IPS DF 6.9 (cell line): ENCODE measurements at regions not wholly inside any gene's neighbourhood (a gene's known extent, or its start where the extent isn't known, plus 50 kb on each side); places are given as distances from the start of the nearest gene placed in this dataset.

Experiments
- DNase-seq: peaks from one replicate; pipeline ENCODE4 v3.0.0-alpha.2; 2013; ENCODE audit warnings: low read depth, low spot score
- H3K27ac ChIP-seq: one replicate; pipeline ENCODE4 v1.5.1; 2013; ENCODE audit warnings: low read length, control low read depth
- H3K27me3 ChIP-seq: 2 replicates; pipeline ENCODE4 v1.6.1; 2013; ENCODE audit warnings: mild to moderate bottlenecking, low read length; ENCODE audit not compliant: control insufficient read depth, insufficient read depth
- H3K36me3 ChIP-seq: 2 replicates; pipeline ENCODE4 v1.6.1; 2013; ENCODE audit warnings: low read length; ENCODE audit not compliant: control insufficient read depth, insufficient read depth
- H3K4me1 ChIP-seq: 2 replicates; pipeline ENCODE4 v1.6.1; 2013; ENCODE audit warnings: low read length; ENCODE audit not compliant: control insufficient read depth, insufficient read depth
- H3K4me3 ChIP-seq: 2 replicates; pipeline ENCODE4 v1.5.1; 2013; ENCODE audit warnings: mild to moderate bottlenecking, low read length
- H3K9me3 ChIP-seq: 2 replicates; pipeline ENCODE4 v1.6.1; 2013; ENCODE audit warnings: low read length, inconsistent platforms; ENCODE audit not compliant: control insufficient read depth, insufficient read depth
- WGBS: extraction: QIAGEN DNeasy Blood & Tissue Kit; methylation state at CpG from one replicate; pipeline ENCODE4 v1.1.7; 2013; ENCODE audit warnings: mixed read lengths, missing lambda C conversion rate; ENCODE audit not compliant: insufficient read length, insufficient coverage; 5-methylcytosine and 5-hydroxymethylcytosine counted together

- H3K9me3 ChIP-seq, result no peaks in the 10 kb centered on the region
- no peak for DNase-seq
- no peaks in the 10 kb centered on the region for H3K4me1 ChIP-seq
- H3K27me3 ChIP-seq, result no peaks in the 10 kb centered on the region
- WGBS, result no CpG with 5 or more reads among the region's 1 CpG
- H3K36me3 ChIP-seq, result no peaks in the 10 kb centered on the region
- no peak overlapping the region for H3K4me3 ChIP-seq
- no peak overlapping the region for H3K27ac ChIP-seq
Observed at GRCh38 chr13:76380446-76381065, 505.6 kb downstream of the KCTD12 start.

GRCh38 chr13:76379341-76380105 lies 506.7 kb downstream of the KCTD12 start:
- H3K9me3 ChIP-seq, result no peaks in the 10 kb centered on the region
- H3K36me3 ChIP-seq, result no peaks in the 10 kb centered on the region
- H3K27me3 ChIP-seq, result no peaks in the 10 kb centered on the region
- no CpG with 5 or more reads among the region's 4 CpGs for WGBS
- no peak for DNase-seq
- H3K4me1 ChIP-seq, result no peaks in the 10 kb centered on the region
- H3K4me3 ChIP-seq, result no peak overlapping the region
- H3K27ac ChIP-seq, result no peak overlapping the region

GRCh38 chr13:76378767-76379166 lies 507.4 kb downstream of the KCTD12 start:
- Histone ChIP-seq H3K4me3 (no peak overlapping the region), H3K27ac (no peak overlapping the region), H3K9me3 (no peaks in the 10 kb centered on the region), H3K36me3 (no peaks in the 10 kb centered on the region), H3K4me1 (no peaks in the 10 kb centered on the region), H3K27me3 (no peaks in the 10 kb centered on the region)
- no CpG with 5 or more reads among the region's 1 CpG for WGBS
- no peak for DNase-seq

GRCh38 chr13:76363682-76364289 lies 522.4 kb downstream of the KCTD12 start:
- Histone ChIP-seq H3K36me3 (no peaks in the 10 kb centered on the region), H3K4me3 (no peak overlapping the region), H3K4me1 (no peaks in the 10 kb centered on the region), H3K27ac (no peak overlapping the region), H3K27me3 (no peaks in the 10 kb centered on the region), H3K9me3 (no peaks in the 10 kb centered on the region)
- no peak for DNase-seq
- no CpG with 5 or more reads among the region's 2 CpGs for WGBS

GRCh38 chr13:76361868-76362267 lies 524.3 kb downstream of the KCTD12 start:
- Histone ChIP-seq H3K4me3 (no peak overlapping the region), H3K9me3 (no peaks in the 10 kb centered on the region), H3K36me3 (no peaks in the 10 kb centered on the region), H3K27me3 (no peaks in the 10 kb centered on the region), H3K27ac (no peak overlapping the region), H3K4me1 (no peaks in the 10 kb centered on the region)
- no peak for DNase-seq

GRCh38 chr13:76351541-76352229 lies 534.5 kb downstream of the KCTD12 start:
- Histone ChIP-seq H3K27me3 (no peaks in the 10 kb centered on the region), H3K36me3 (no peaks in the 10 kb centered on the region), H3K9me3 (no peaks in the 10 kb centered on the region), H3K4me3 (no peak overlapping the region), H3K4me1 (no peaks in the 10 kb centered on the region), H3K27ac (no peak overlapping the region)
- no CpG with 5 or more reads among the region's 5 CpGs for WGBS
- DNase-seq, result no peak

GRCh38 chr13:76350399-76350798 lies 535.8 kb downstream of the KCTD12 start:
- H3K27me3 ChIP-seq, result no peaks in the 10 kb centered on the region
- no peaks in the 10 kb centered on the region for H3K9me3 ChIP-seq
- WGBS, result no CpG with 5 or more reads among the region's 1 CpG
- no peaks in the 10 kb centered on the region for H3K36me3 ChIP-seq
- DNase-seq, result no peak
- H3K27ac ChIP-seq, result no peak overlapping the region
- H3K4me3 ChIP-seq, result no peak overlapping the region
- H3K4me1 ChIP-seq, result no peaks in the 10 kb centered on the region

- Histone ChIP-seq H3K36me3 (no peaks in the 10 kb centered on the region), H3K27ac (no peak overlapping the region), H3K9me3 (no peaks in the 10 kb centered on the region), H3K4me1 (no peaks in the 10 kb centered on the region), H3K4me3 (no peak overlapping the region), H3K27me3 (no peaks in the 10 kb centered on the region)
- DNase-seq, result no peak
- WGBS, result no CpG with 5 or more reads among the region's 2 CpGs
Observed at GRCh38 chr13:76349700-76350099, 536.5 kb downstream of the KCTD12 start.

- H3K27me3 ChIP-seq, result peaks cover 3% of the 10 kb centered on the region; the same call in 1 of the 2 replicates
- H3K4me1 ChIP-seq, result no peaks in the 10 kb centered on the region
- no peak overlapping the region for H3K4me3 ChIP-seq
- H3K27ac ChIP-seq, result no peak overlapping the region
- no peaks in the 10 kb centered on the region for H3K36me3 ChIP-seq
- no peak for DNase-seq
- no CpG with 5 or more reads among the region's 2 CpGs for WGBS
- no peaks in the 10 kb centered on the region for H3K9me3 ChIP-seq
Observed at GRCh38 chr13:76339649-76340048, 546.6 kb downstream of the KCTD12 start.

- no peak for DNase-seq
- no peak overlapping the region for H3K4me3 ChIP-seq
- no CpG with 5 or more reads among the region's 2 CpGs for WGBS
- H3K36me3 ChIP-seq, result no peaks in the 10 kb centered on the region
- peaks cover 3% of the 10 kb centered on the region; the same call in 1 of the 2 replicates for H3K27me3 ChIP-seq
- no peaks in the 10 kb centered on the region for H3K9me3 ChIP-seq
- H3K27ac ChIP-seq, result no peak overlapping the region
- H3K4me1 ChIP-seq, result no peaks in the 10 kb centered on the region
Observed at GRCh38 chr13:76338003-76338402, 548.2 kb downstream of the KCTD12 start.
